Right renal pelvis (tissue), 4 donors: ENCODE measurements at regions not wholly inside any gene's neighbourhood (a gene's known extent, or its start where the extent isn't known, plus 50 kb on each side); places are given as distances from the start of the nearest gene placed in this dataset.

ENCODE experiments used
- DNase-seq, 4 donors: peaks; one replicate each; pipeline ENCODE4 v3.0.0-alpha.2; 2013; ENCODE audit warnings: low read depth in 4 of 4, low spot score in 3 of 4, missing footprints in 1 of 4

- DNase-seq, result no peak
Observed at GRCh38 chr4:43763029-43763610, 685.5 kb downstream of the KCTD8 start.

GRCh38 chr4:43765514-43765913 lies 683.1 kb downstream of the KCTD8 start:
- no peak for DNase-seq

GRCh38 chr4:43766648-43767047 lies 682.0 kb downstream of the KCTD8 start:
- no peak for DNase-seq

- DNase-seq, result no peak
Observed at GRCh38 chr4:43776371-43776770, 672.2 kb downstream of the KCTD8 start.

- no peak for DNase-seq
Observed at GRCh38 chr4:43778187-43778915, 670.3 kb downstream of the KCTD8 start.

GRCh38 chr4:43781125-43781524 lies 667.5 kb downstream of the KCTD8 start:
- DNase-seq, result no peak

- DNase-seq, result no peak
Observed at GRCh38 chr4:43782391-43782790, 666.2 kb downstream of the KCTD8 start.

GRCh38 chr4:43816116-43816515 lies 632.5 kb downstream of the KCTD8 start:
- DNase-seq, result no peak

GRCh38 chr4:43822621-43823020 lies 626.0 kb downstream of the KCTD8 start:
- no peak for DNase-seq

GRCh38 chr4:43835869-43836268 lies 612.7 kb downstream of the KCTD8 start:
- no peak for DNase-seq

GRCh38 chr4:43837171-43837570 lies 611.4 kb downstream of the KCTD8 start:
- DNase-seq, result no peak

GRCh38 chr4:43837604-43838003 lies 611.0 kb downstream of the KCTD8 start:
- DNase-seq, result no peak

GRCh38 chr4:43842594-43842993 lies 606.0 kb downstream of the KCTD8 start:
- DNase-seq, result no peak

- no peak for DNase-seq
Observed at GRCh38 chr4:43843501-43843900, 605.1 kb downstream of the KCTD8 start.

- DNase-seq, result no peak
Observed at GRCh38 chr4:43846111-43846587, 602.5 kb downstream of the KCTD8 start.

- DNase-seq, result no peak
Observed at GRCh38 chr4:43853565-43854264, 594.9 kb downstream of the KCTD8 start.

- no peak for DNase-seq
Observed at GRCh38 chr4:43855283-43855682, 593.3 kb downstream of the KCTD8 start.

GRCh38 chr4:43864616-43865146 lies 583.9 kb downstream of the KCTD8 start:
- no peak for DNase-seq

GRCh38 chr4:43867908-43868307 lies 580.7 kb downstream of the KCTD8 start:
- no peak for DNase-seq

- DNase-seq, result no peak
Observed at GRCh38 chr4:43875655-43876054, 573.0 kb downstream of the KCTD8 start.

- no peak for DNase-seq
Observed at GRCh38 chr4:43882470-43882869, 566.1 kb downstream of the KCTD8 start.

- DNase-seq, result no peak
Observed at GRCh38 chr4:43886196-43886595, 562.4 kb downstream of the KCTD8 start.
